Suprapubic skin (tissue), 4 donors: ENCODE measurements at regions not wholly inside any gene's neighbourhood (a gene's known extent, or its start where the extent isn't known, plus 50 kb on each side); places are given as distances from the start of the nearest gene placed in this dataset.

Experiments
- DNase-seq, 2 donors: peaks; one replicate each; pipeline ENCODE4 v3.0.0-alpha.2; 2019; ENCODE audit warnings: low spot score in 2 of 2
- H3K27ac ChIP-seq: fragments of 200-600 bp; sonication (generic); one replicate; pipeline ENCODE4 v1.5.1; 2019
- H3K27me3 ChIP-seq: fragments of 200-600 bp; sonication (generic); one replicate; pipeline ENCODE4 v1.5.1; 2019
- H3K36me3 ChIP-seq: fragments of 200-600 bp; sonication (generic); one replicate; pipeline ENCODE4 v1.5.1; 2019
- H3K4me1 ChIP-seq: fragments of 200-600 bp; sonication (generic); one replicate; pipeline ENCODE4 v1.5.1; 2019
- H3K4me3 ChIP-seq: fragments of 200-600 bp; sonication (generic); one replicate; pipeline ENCODE4 v1.5.1; 2019; ENCODE audit warnings: mild to moderate bottlenecking
- H3K9me3 ChIP-seq: fragments of 200-600 bp; sonication (generic); one replicate; pipeline ENCODE4 v1.5.1; 2019
- CTCF ChIP-seq, 2 donors: fragments of 200-600 bp in 1 of 2; fragments of 450-650 bp in 1 of 2; sonication (generic) in 1 of 2; IDR thresholded peaks; one replicate each; pipeline ENCODE4 v1.5.1; 2016 to 2019; ENCODE audit warnings: antibody characterized with exemption in 2 of 2, mild to moderate bottlenecking in 1 of 2, moderate library complexity in 1 of 2
- EP300 ChIP-seq: sonication (generic); formaldehyde crosslinking; IDR thresholded peaks from one replicate; pipeline ENCODE4 v1.6.1; 2017; ENCODE audit warnings: antibody characterized with exemption
- POLR2A ChIP-seq, 2 donors: fragments of 450-650 bp; IDR thresholded peaks; one replicate each; pipeline ENCODE4 v1.6.1; 2017; ENCODE audit warnings: antibody characterized with exemption in 2 of 2, mild to moderate bottlenecking in 2 of 2, moderate library complexity in 2 of 2
- POLR2AphosphoS5 ChIP-seq, 3 donors: sonication (generic); formaldehyde crosslinking; IDR thresholded peaks; one replicate each; pipeline ENCODE4 v1.6.1; 2017; ENCODE audit warnings: antibody characterized with exemption in 3 of 3
- WGBS: methylation state at CpG from one replicate; pipeline ENCODE4 v1.1.5; 2018; 5-methylcytosine and 5-hydroxymethylcytosine counted together

DNA sequence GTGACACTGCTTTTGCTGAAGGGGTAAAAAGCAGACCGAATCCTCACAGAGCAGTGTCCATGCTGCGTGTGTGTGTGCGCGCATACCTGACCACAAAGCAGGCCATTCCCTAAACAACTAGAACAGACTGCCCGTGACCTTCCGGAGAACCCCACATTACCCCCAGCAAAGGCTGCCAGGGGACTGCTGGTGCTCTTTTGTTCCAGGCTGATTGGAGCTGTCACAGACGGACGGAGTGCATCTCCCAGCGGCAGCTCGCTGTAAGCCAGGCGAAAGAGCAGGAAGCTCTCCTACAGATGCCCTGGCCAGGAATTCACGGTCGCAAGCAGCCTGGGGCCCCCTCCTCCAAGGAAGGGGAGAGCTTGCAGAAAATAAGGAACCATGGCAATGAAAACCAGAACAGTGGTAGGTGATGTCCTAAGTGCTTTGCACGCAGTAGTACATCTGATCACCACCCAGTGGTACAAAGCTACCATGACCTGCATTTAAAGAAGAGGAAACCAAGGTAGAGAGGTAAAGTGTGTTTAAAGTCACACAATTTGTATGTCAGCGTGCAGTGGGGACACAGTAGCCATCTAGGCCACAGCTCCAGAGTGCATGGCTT lies 153.4 kb upstream of the DYNLRB2 start:
- no peaks in the 10 kb centered on the region for H3K9me3 ChIP-seq
- H3K27ac ChIP-seq = no peak overlapping the region
- no peak overlapping the region for H3K4me3 ChIP-seq
- no peaks in the 10 kb centered on the region for H3K36me3 ChIP-seq
- DNase-seq = no peak
- no peaks in the 10 kb centered on the region for H3K27me3 ChIP-seq
- H3K4me1 ChIP-seq = no peaks in the 10 kb centered on the region
- 79% methylated on average over 15 of the region's 15 CpGs for WGBS
- TF ChIP-seq CTCF (IDR thresholded peaks at IDR 0.05) = no peak
- TF ChIP-seq POLR2AphosphoS5 (IDR thresholded peaks at IDR 0.05) = no peak

DNA sequence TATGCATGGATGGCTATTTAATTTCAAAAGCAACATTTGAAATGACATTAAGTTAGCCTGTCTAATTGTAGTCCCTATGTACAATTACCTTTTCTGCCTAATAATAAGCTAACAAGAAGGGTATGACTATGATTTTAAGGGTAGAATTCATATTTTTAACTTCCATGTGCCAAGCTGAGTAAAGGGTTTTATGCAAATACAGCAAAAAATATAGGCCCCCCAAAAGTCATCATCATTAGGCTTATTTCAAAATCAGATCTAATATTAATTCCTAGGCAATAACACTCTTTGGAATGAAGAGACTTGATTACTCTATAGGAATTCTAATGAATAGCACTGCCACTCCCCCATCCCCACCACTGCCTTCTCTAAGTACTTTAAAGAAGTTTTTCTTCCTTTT lies 155.9 kb upstream of the DYNLRB2 start:
- Histone ChIP-seq H3K4me3 (no peak overlapping the region), H3K36me3 (no peaks in the 10 kb centered on the region), H3K27me3 (no peaks in the 10 kb centered on the region), H3K9me3 (no peaks in the 10 kb centered on the region), H3K4me1 (no peaks in the 10 kb centered on the region), H3K27ac (no peak overlapping the region)
- no peak for TF ChIP-seq POLR2AphosphoS5 (IDR thresholded peaks at IDR 0.05)
- TF ChIP-seq CTCF (IDR thresholded peaks at IDR 0.05) = no peak
- TF ChIP-seq EP300 = no peak
- TF ChIP-seq POLR2A (IDR thresholded peaks at IDR 0.05) = no peak
- DNase-seq = no peak

DNA sequence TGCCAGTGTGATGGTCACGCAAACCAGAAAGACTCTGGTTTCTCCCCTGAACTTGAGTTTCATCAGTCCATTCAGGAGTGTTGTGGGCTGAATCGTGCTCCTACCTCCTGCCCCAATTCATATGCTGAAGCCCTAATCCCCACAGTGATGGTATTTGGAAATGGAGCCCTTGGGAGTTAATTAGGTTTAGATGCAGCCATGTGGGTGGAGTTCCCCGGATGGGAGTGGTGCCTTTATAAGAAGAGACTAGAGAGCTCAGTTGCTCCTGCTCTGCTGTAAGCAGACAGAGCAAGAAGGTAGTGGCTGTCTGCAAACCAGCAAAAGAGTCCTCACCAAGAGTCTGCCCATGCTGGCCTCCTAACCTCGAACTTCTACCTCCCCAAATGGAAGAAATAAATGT lies 160.3 kb upstream of the DYNLRB2 start:
- H3K36me3 ChIP-seq = no peaks in the 10 kb centered on the region
- no peak overlapping the region for H3K4me3 ChIP-seq
- TF ChIP-seq POLR2A (IDR thresholded peaks at IDR 0.05) (no peak), POLR2AphosphoS5 (IDR thresholded peaks at IDR 0.05) (no peak), CTCF (IDR thresholded peaks at IDR 0.05) (no peak), EP300 (no peak)
- no peak for DNase-seq
- no peaks in the 10 kb centered on the region for H3K27me3 ChIP-seq
- H3K27ac ChIP-seq = no peak overlapping the region
- no peaks in the 10 kb centered on the region for H3K4me1 ChIP-seq
- H3K9me3 ChIP-seq = no peaks in the 10 kb centered on the region
- 77% methylated on average over 4 of the region's 4 CpGs for WGBS

GRCh38 chr16:80377096-80377956 lies 163.5 kb upstream of the DYNLRB2 start:
- no peak for DNase-seq
- no peaks in the 10 kb centered on the region for H3K4me1 ChIP-seq
- TF ChIP-seq POLR2AphosphoS5 (IDR thresholded peaks at IDR 0.05) (no peak), CTCF (IDR thresholded peaks at IDR 0.05) (no peak), EP300 (no peak), POLR2A (IDR thresholded peaks at IDR 0.05) (no peak)
- no peaks in the 10 kb centered on the region for H3K9me3 ChIP-seq
- H3K36me3 ChIP-seq = no peaks in the 10 kb centered on the region
- no peak overlapping the region for H3K27ac ChIP-seq
- WGBS = 67% methylated on average over 16 of the region's 16 CpGs
- H3K27me3 ChIP-seq = no peaks in the 10 kb centered on the region
- H3K4me3 ChIP-seq = no peak overlapping the region

DNA sequence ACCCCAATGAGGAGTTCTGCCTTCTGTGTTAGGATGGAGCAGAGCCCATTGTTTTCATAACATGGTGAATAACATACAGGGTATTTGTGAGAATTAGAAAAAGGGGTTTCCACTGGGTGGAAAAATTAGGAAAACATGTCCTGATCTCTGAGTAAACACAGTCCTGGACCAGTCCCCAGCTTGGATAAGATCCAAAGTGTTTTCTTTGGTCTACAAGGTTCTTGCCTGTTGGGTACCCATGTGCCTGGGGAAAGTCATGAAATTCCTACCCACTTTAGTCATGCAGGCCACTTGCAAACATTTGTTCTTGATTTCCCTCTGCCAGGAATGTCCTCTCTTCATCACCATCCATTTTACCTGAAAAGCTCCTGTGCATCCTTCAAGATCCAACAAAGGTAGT lies 164.8 kb upstream of the DYNLRB2 start:
- no peaks in the 10 kb centered on the region for H3K4me1 ChIP-seq
- H3K27ac ChIP-seq = no peak overlapping the region
- DNase-seq = no peak
- H3K9me3 ChIP-seq = no peaks in the 10 kb centered on the region
- H3K36me3 ChIP-seq = no peaks in the 10 kb centered on the region
- H3K4me3 ChIP-seq = no peak overlapping the region
- no peaks in the 10 kb centered on the region for H3K27me3 ChIP-seq
- no peak for TF ChIP-seq CTCF (IDR thresholded peaks at IDR 0.05)
- no peak for TF ChIP-seq POLR2A (IDR thresholded peaks at IDR 0.05)
- TF ChIP-seq POLR2AphosphoS5 (IDR thresholded peaks at IDR 0.05) = no peak
- no peak for TF ChIP-seq EP300
